PC-9 (cell line): ENCODE measurements at regions not wholly inside any gene's neighbourhood (a gene's known extent, or its start where the extent isn't known, plus 50 kb on each side); places are given as distances from the start of the nearest gene placed in this dataset.

ENCODE experiments used
- BruUV-seq: library from RNA; stranded (reverse); fragments of 400-500 nt; replicated peaks from 2 replicates; lab custom pipeline; 2021; lab: Mats Ljungman, UMichigan
- CTCF ChIA-PET: fragments of 300-600 bp; sonication (Branson Sonifier 250); formaldehyde crosslinking; loops from one replicate; lab custom pipeline; 2022; ENCODE audit warnings: antibody characterized with exemption; lab: Charles Lee
- POLR2A ChIA-PET: fragments of 300-600 bp; sonication (Branson Sonifier 250); formaldehyde crosslinking; loops from one replicate; lab custom pipeline; 2022; ENCODE audit warnings: antibody characterized with exemption; ENCODE audit not compliant: unreplicated experiment; lab: Charles Lee
- DNase-seq, 2 experiments: peaks; one replicate each; pipeline versions ENCODE4 v3.0.0 to v3.0.0-alpha.2; 2015 to 2022; ENCODE audit warnings: mixed read lengths in 1 of 2
- H2AFZ ChIP-seq: fragments of 200-600 bp; sonication (generic); 2 replicates; pipeline ENCODE4 v1.8.1; 2017; ENCODE audit warnings: antibody characterized with exemption
- H3F3A ChIP-seq: fragments of 200-600 bp; sonication (generic); 2 replicates; pipeline ENCODE4 v1.8.1; 2017; ENCODE audit warnings: antibody characterized with exemption, mild to moderate bottlenecking, low read depth; ENCODE audit not compliant: insufficient read depth
- H3K27ac ChIP-seq: fragments of 200-600 bp; sonication (generic); 2 replicates; pipeline ENCODE4 v1.6.1; 2016; ENCODE audit warnings: mixed run types
- H3K27me3 ChIP-seq: fragments of 200-600 bp; sonication (generic); 2 replicates; pipeline ENCODE4 v1.6.1; 2016; ENCODE audit warnings: low read depth, mixed run types; ENCODE audit not compliant: insufficient read depth
- H3K36me3 ChIP-seq: fragments of 200-600 bp; sonication (generic); 2 replicates; pipeline ENCODE4 v1.6.1; 2016; ENCODE audit warnings: low read depth, mixed run types
- H3K4me1 ChIP-seq: fragments of 200-600 bp; sonication (generic); replicated peaks from 2 replicates; pipeline ENCODE4 v1.6.1; 2016; ENCODE audit warnings: mixed run types; ENCODE audit not compliant: insufficient read depth
- H3K4me2 ChIP-seq: fragments of 200-600 bp; sonication (generic); 2 replicates; pipeline ENCODE4 v1.6.1; 2017; ENCODE audit warnings: mixed run types
- H3K4me3 ChIP-seq: fragments of 200-600 bp; sonication (generic); 2 replicates; pipeline ENCODE4 v1.6.1; 2016; ENCODE audit warnings: mixed run types
- H3K79me2 ChIP-seq: fragments of 200-600 bp; sonication (generic); 2 replicates; pipeline ENCODE4 v1.6.1; 2017; ENCODE audit warnings: low read depth, mixed run types
- H3K9me2 ChIP-seq: fragments of 200-600 bp; sonication (generic); 2 replicates; pipeline ENCODE4 v1.8.1; 2017; ENCODE audit warnings: mild to moderate bottlenecking; ENCODE audit not compliant: insufficient read depth
- H3K9me3 ChIP-seq: fragments of 200-600 bp; sonication (generic); 2 replicates; pipeline ENCODE4 v1.8.1; 2016; ENCODE audit warnings: low read depth; ENCODE audit not compliant: insufficient read depth
- H4K20me1 ChIP-seq: fragments of 200-600 bp; sonication (generic); 2 replicates; pipeline ENCODE4 v1.8.1; 2017; ENCODE audit not compliant: insufficient read depth
- EZH2 ChIP-seq: fragments of 200-600 bp; sonication (generic); IDR thresholded peaks from 2 replicates; pipeline ENCODE4 v1.8.0; 2017; ENCODE audit warnings: antibody characterized with exemption, low read depth
- intact Hi-C: fragments of 100-400 bp; cut with micrococcal nuclease; formaldehyde crosslinking; loops from one replicate; pipeline ENCODE4 v1.10.0; 2022; ENCODE audit not compliant: unreplicated experiment
- TF ChIP-seq, protein P1 (sequence below): fragments of 200-600 bp; sonication (generic); conservative IDR thresholded peaks from 2 replicates; pipeline ENCODE4 v1.6.1; 2017; ENCODE audit warnings: mixed run types, antibody characterized with exemption, mild to moderate bottlenecking, moderate library complexity

GRCh38 chr9:90301277-90301653, 341.4 kb downstream of the DIRAS2 start:
- peaks cover 9% of the 10 kb centered on the region for H3K4me1 ChIP-seq
- H3F3A ChIP-seq, result peaks cover 9% of the 10 kb centered on the region
- CTCF ChIA-PET, result no interaction called here
- H2AFZ ChIP-seq, result 0 out of 2 replicates have a peak overlapping the region, but pooled peaks have one; percentile 45
- H3K27me3 ChIP-seq, result no peaks in the 10 kb centered on the region
- no peaks in the 10 kb centered on the region for H3K36me3 ChIP-seq
- DNase-seq, result peak; percentile 86 to 94
- H4K20me1 ChIP-seq, result no peaks in the 10 kb centered on the region
- BruUV-seq, result no TSS peak
- H3K4me3 ChIP-seq, result no peak overlapping the region
- no peaks in the 10 kb centered on the region for H3K9me3 ChIP-seq
- no peaks in the 10 kb centered on the region for H3K9me2 ChIP-seq
- H3K79me2 ChIP-seq, result no peaks in the 10 kb centered on the region
- POLR2A ChIA-PET, result interaction anchor here (0.6 to 0.7 kb wide), 2 partner anchors 12 to 36 kb away, joined by 4 to 5 read pairs; no protein-coding TSS in a partner anchor
- intact Hi-C loops, result loop anchor here (1.0 kb wide), 1 partner anchor 31 kb away; no protein-coding TSS in a partner anchor
- H3K27ac ChIP-seq, result peak overlapping the region; percentile 60
- H3K4me2 ChIP-seq, result peak overlapping the region; percentile 37
- TF ChIP-seq, protein P1, sequence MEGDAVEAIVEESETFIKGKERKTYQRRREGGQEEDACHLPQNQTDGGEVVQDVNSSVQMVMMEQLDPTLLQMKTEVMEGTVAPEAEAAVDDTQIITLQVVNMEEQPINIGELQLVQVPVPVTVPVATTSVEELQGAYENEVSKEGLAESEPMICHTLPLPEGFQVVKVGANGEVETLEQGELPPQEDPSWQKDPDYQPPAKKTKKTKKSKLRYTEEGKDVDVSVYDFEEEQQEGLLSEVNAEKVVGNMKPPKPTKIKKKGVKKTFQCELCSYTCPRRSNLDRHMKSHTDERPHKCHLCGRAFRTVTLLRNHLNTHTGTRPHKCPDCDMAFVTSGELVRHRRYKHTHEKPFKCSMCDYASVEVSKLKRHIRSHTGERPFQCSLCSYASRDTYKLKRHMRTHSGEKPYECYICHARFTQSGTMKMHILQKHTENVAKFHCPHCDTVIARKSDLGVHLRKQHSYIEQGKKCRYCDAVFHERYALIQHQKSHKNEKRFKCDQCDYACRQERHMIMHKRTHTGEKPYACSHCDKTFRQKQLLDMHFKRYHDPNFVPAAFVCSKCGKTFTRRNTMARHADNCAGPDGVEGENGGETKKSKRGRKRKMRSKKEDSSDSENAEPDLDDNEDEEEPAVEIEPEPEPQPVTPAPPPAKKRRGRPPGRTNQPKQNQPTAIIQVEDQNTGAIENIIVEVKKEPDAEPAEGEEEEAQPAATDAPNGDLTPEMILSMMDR, result no peak
- TF ChIP-seq EZH2, result no peak

DNA sequence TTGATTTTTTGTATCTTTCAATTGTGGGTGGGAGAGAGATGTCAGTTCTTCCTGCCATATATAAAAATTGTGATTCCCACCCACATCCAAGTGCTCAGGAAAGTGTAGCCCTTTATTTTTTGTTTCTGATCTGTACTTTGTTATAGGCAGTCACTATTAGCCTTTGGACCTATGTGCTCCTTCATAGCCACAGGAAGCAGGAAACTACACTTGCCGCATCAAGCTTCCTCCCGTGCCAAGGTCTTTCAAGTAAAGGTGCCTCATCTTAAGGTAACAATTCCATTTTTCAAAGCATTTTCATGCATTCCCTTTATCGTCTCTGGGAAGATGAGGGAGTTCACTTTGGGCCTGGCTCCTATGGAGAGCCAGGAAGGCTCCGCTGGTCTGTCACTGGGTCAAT, 339.0 kb downstream of the DIRAS2 start:
- BruUV-seq, result no TSS peak

DNA sequence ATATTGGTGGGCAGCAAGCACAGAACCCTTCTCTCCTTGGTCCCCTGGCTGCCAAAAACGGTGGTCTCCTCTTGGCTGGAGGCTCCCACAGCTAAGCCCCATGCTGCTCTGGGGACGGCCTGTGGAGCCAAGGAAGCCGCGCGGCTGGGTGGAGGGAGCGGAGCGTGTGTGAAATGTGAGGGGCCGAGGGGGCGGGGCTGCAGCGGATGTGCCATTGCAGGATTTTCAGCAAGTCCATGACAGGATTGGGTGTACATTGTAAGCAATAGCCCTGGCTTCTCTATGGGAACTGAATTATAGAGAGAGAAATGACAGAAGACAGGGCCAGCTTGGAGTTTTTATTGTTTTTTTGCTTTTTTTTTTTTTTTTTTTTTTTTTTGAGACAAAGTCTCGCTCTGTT, 336.5 kb downstream of the DIRAS2 start:
- no peak for DNase-seq
- intact Hi-C loops, result no loop called here
- H3K9me2 ChIP-seq, result no peaks in the 10 kb centered on the region
- no peaks in the 10 kb centered on the region for H3K27me3 ChIP-seq
- no peaks in the 10 kb centered on the region for H4K20me1 ChIP-seq
- ChIA-PET CTCF (no interaction called here), POLR2A (no interaction called here)
- no peak overlapping the region for H3K27ac ChIP-seq
- H3K36me3 ChIP-seq, result no peaks in the 10 kb centered on the region
- no peak overlapping the region for H3K4me2 ChIP-seq
- H2AFZ ChIP-seq, result no peak overlapping the region
- no peaks in the 10 kb centered on the region for H3K9me3 ChIP-seq
- no peaks in the 10 kb centered on the region; the same call in 1 of the 2 replicates for H3K4me1 ChIP-seq
- H3K79me2 ChIP-seq, result no peaks in the 10 kb centered on the region
- no TSS peak for BruUV-seq
- TF ChIP-seq EZH2, result no peak
- TF ChIP-seq, protein P1, result no peak
- H3F3A ChIP-seq, result no peaks in the 10 kb centered on the region
- no peak overlapping the region for H3K4me3 ChIP-seq

More for the DNA sequence above, 339.0 kb downstream of the DIRAS2 start:
- no peaks in the 10 kb centered on the region for H4K20me1 ChIP-seq
- TF ChIP-seq EZH2, result no peak
- TF ChIP-seq, protein P1, result no peak
- POLR2A ChIA-PET, result no interaction called here
- H2AFZ ChIP-seq, result no peak overlapping the region
- intact Hi-C loops, result no loop called here
- H3K27me3 ChIP-seq, result no peaks in the 10 kb centered on the region
- H3K4me3 ChIP-seq, result no peak overlapping the region
- no peaks in the 10 kb centered on the region for H3K79me2 ChIP-seq
- no peak overlapping the region for H3K4me2 ChIP-seq
- H3K4me1 ChIP-seq, result peaks cover 9% of the 10 kb centered on the region
- H3K9me3 ChIP-seq, result no peaks in the 10 kb centered on the region
- CTCF ChIA-PET, result no interaction called here
- H3F3A ChIP-seq, result peaks cover 8% of the 10 kb centered on the region; the same call in 1 of the 2 replicates
- no peak for DNase-seq
- H3K27ac ChIP-seq, result no peak overlapping the region
- H3K9me2 ChIP-seq, result no peaks in the 10 kb centered on the region
- no peaks in the 10 kb centered on the region for H3K36me3 ChIP-seq
